Lower leg skin (tissue), 3 donors: ENCODE measurements at regions not wholly inside any gene's neighbourhood (a gene's known extent, or its start where the extent isn't known, plus 50 kb on each side); places are given as distances from the start of the nearest gene placed in this dataset.

Experiments
- CTCF ChIP-seq, 3 donors: fragments of 450-650 bp; IDR thresholded peaks; one replicate each; pipeline ENCODE4 v1.5.1; 2016; ENCODE audit warnings: antibody characterized with exemption in 3 of 3, mild to moderate bottlenecking in 3 of 3, moderate library complexity in 2 of 3
- POLR2A ChIP-seq, 2 donors: fragments of 450-650 bp; IDR thresholded peaks; one replicate each; pipeline ENCODE4 v1.6.1; 2016 to 2017; ENCODE audit warnings: antibody characterized with exemption in 2 of 2, mild to moderate bottlenecking in 1 of 2, moderate library complexity in 1 of 2

GRCh38 chr22:49260681-49261580, 566.7 kb downstream of the BRD1 start:
- no peak for TF ChIP-seq CTCF (IDR thresholded peaks at IDR 0.05)
- no peak for TF ChIP-seq POLR2A (IDR thresholded peaks at IDR 0.05)
